ENCODE measurements at regions not wholly inside any gene's neighbourhood (a gene's known extent, or its start where the extent isn't known, plus 50 kb on each side); places are given as distances from the start of the nearest gene placed in this dataset.

DNA sequence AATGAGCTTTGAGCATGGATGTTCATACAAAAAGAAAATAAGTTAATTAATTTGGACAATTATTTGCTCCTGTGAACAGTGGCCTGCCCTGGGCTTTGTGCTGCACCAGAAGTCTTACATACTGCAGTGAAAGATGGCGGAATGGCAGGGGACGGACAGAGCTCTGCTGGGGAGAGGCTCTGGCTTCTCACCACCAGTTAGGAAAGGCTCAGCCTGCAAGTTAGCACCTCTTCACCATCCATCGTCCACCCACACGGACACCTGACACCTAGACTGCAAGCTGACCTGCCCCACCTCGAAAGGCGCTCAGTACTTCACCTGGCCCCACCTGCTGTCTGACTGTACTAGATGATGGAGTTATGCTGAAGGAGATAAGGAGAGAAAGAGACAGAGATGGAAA, 203.9 kb upstream of the IRS2 start:
- H3K36me3 ChIP-seq (ENCODE audit: insufficient read depth), result no peaks in the 10 kb centered on the region
- no peaks in the 10 kb centered on the region for H3K27me3 ChIP-seq (ENCODE audit: insufficient read depth)
- no peak overlapping the region for H3K27ac ChIP-seq (ENCODE audit: low read depth)
- H2AFZ ChIP-seq, result no peak overlapping the region
- H3K79me2 ChIP-seq (replicated peaks; ENCODE audit: insufficient read depth), result no peaks in the 10 kb centered on the region
- no peak overlapping the region for H3K27ac Mint-ChIP-seq
- no peak for DNase-seq (ENCODE audit: low spot score)
- no peaks in the 10 kb centered on the region for H3K36me3 Mint-ChIP-seq (ENCODE audit: low read depth)
- ATAC-seq, result no peak
- H3K4me3 Mint-ChIP-seq, result no peak overlapping the region
- no peaks in the 10 kb centered on the region for H3K27me3 Mint-ChIP-seq (ENCODE audit: insufficient read depth, low read depth, poor library complexity)
- no peaks in the 10 kb centered on the region for H3K4me1 Mint-ChIP-seq
- TF ChIP-seq, protein P1, sequence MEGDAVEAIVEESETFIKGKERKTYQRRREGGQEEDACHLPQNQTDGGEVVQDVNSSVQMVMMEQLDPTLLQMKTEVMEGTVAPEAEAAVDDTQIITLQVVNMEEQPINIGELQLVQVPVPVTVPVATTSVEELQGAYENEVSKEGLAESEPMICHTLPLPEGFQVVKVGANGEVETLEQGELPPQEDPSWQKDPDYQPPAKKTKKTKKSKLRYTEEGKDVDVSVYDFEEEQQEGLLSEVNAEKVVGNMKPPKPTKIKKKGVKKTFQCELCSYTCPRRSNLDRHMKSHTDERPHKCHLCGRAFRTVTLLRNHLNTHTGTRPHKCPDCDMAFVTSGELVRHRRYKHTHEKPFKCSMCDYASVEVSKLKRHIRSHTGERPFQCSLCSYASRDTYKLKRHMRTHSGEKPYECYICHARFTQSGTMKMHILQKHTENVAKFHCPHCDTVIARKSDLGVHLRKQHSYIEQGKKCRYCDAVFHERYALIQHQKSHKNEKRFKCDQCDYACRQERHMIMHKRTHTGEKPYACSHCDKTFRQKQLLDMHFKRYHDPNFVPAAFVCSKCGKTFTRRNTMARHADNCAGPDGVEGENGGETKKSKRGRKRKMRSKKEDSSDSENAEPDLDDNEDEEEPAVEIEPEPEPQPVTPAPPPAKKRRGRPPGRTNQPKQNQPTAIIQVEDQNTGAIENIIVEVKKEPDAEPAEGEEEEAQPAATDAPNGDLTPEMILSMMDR (conservative IDR thresholded peaks at IDR 0.05; ENCODE audit: low read depth in 2 of 2), result no peak
- TF ChIP-seq JUNB (IDR thresholded peaks at IDR 0.05; ENCODE audit: unreplicated experiment), result no peak
- no peak for TF ChIP-seq EZH2 (IDR thresholded peaks at IDR 0.05; ENCODE audit: low read depth, unreplicated experiment)
- no peak for TF ChIP-seq EZH2phosphoT487 (IDR thresholded peaks at IDR 0.05; ENCODE audit: unreplicated experiment)
- no peak for TF ChIP-seq CREB1 (CRISPR knock-in tag; IDR thresholded peaks at IDR 0.05; ENCODE audit: low read depth)
- TF ChIP-seq ZNF114 (CRISPR knock-in tag; IDR thresholded peaks at IDR 0.05), result no peak
- TF ChIP-seq, protein P2, sequence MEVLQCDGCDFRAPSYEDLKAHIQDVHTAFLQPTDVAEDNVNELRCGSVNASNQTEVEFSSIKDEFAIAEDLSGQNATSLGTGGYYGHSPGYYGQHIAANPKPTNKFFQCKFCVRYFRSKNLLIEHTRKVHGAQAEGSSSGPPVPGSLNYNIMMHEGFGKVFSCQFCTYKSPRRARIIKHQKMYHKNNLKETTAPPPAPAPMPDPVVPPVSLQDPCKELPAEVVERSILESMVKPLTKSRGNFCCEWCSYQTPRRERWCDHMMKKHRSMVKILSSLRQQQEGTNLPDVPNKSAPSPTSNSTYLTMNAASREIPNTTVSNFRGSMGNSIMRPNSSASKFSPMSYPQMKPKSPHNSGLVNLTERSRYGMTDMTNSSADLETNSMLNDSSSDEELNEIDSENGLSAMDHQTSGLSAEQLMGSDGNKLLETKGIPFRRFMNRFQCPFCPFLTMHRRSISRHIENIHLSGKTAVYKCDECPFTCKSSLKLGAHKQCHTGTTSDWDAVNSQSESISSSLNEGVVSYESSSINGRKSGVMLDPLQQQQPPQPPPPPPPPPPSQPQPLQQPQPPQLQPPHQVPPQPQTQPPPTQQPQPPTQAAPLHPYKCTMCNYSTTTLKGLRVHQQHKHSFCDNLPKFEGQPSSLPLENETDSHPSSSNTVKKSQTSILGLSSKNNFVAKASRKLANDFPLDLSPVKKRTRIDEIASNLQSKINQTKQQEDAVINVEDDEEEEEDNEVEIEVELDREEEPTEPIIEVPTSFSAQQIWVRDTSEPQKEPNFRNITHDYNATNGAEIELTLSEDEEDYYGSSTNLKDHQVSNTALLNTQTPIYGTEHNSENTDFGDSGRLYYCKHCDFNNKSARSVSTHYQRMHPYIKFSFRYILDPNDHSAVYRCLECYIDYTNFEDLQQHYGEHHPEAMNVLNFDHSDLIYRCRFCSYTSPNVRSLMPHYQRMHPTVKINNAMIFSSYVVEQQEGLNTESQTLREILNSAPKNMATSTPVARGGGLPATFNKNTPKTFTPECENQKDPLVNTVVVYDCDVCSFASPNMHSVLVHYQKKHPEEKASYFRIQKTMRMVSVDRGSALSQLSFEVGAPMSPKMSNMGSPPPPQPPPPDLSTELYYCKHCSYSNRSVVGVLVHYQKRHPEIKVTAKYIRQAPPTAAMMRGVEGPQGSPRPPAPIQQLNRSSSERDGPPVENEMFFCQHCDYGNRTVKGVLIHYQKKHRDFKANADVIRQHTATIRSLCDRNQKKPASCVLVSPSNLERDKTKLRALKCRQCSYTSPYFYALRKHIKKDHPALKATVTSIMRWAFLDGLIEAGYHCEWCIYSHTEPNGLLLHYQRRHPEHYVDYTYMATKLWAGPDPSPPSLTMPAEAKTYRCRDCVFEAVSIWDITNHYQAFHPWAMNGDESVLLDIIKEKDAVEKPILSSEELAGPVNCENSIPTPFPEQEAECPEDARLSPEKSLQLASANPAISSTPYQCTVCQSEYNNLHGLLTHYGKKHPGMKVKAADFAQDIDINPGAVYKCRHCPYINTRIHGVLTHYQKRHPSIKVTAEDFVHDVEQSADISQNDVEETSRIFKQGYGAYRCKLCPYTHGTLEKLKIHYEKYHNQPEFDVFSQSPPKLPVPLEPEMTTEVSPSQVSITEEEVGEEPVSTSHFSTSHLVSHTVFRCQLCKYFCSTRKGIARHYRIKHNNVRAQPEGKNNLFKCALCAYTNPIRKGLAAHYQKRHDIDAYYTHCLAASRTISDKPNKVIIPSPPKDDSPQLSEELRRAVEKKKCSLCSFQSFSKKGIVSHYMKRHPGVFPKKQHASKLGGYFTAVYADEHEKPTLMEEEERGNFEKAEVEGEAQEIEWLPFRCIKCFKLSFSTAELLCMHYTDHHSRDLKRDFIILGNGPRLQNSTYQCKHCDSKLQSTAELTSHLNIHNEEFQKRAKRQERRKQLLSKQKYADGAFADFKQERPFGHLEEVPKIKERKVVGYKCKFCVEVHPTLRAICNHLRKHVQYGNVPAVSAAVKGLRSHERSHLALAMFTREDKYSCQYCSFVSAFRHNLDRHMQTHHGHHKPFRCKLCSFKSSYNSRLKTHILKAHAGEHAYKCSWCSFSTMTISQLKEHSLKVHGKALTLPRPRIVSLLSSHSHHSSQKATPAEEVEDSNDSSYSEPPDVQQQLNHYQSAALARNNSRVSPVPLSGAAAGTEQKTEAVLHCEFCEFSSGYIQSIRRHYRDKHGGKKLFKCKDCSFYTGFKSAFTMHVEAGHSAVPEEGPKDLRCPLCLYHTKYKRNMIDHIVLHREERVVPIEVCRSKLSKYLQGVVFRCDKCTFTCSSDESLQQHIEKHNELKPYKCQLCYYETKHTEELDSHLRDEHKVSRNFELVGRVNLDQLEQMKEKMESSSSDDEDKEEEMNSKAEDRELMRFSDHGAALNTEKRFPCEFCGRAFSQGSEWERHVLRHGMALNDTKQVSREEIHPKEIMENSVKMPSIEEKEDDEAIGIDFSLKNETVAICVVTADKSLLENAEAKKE (CRISPR knock-in tag; IDR thresholded peaks at IDR 0.05), result no peak
- no peak for TF ChIP-seq ZNF331 (CRISPR knock-in tag; IDR thresholded peaks at IDR 0.05; ENCODE audit: low read depth)
- TF ChIP-seq, protein P3, sequence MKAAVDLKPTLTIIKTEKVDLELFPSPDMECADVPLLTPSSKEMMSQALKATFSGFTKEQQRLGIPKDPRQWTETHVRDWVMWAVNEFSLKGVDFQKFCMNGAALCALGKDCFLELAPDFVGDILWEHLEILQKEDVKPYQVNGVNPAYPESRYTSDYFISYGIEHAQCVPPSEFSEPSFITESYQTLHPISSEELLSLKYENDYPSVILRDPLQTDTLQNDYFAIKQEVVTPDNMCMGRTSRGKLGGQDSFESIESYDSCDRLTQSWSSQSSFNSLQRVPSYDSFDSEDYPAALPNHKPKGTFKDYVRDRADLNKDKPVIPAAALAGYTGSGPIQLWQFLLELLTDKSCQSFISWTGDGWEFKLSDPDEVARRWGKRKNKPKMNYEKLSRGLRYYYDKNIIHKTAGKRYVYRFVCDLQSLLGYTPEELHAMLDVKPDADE (IDR thresholded peaks at IDR 0.05), result no peak
- TF ChIP-seq, protein P4, sequence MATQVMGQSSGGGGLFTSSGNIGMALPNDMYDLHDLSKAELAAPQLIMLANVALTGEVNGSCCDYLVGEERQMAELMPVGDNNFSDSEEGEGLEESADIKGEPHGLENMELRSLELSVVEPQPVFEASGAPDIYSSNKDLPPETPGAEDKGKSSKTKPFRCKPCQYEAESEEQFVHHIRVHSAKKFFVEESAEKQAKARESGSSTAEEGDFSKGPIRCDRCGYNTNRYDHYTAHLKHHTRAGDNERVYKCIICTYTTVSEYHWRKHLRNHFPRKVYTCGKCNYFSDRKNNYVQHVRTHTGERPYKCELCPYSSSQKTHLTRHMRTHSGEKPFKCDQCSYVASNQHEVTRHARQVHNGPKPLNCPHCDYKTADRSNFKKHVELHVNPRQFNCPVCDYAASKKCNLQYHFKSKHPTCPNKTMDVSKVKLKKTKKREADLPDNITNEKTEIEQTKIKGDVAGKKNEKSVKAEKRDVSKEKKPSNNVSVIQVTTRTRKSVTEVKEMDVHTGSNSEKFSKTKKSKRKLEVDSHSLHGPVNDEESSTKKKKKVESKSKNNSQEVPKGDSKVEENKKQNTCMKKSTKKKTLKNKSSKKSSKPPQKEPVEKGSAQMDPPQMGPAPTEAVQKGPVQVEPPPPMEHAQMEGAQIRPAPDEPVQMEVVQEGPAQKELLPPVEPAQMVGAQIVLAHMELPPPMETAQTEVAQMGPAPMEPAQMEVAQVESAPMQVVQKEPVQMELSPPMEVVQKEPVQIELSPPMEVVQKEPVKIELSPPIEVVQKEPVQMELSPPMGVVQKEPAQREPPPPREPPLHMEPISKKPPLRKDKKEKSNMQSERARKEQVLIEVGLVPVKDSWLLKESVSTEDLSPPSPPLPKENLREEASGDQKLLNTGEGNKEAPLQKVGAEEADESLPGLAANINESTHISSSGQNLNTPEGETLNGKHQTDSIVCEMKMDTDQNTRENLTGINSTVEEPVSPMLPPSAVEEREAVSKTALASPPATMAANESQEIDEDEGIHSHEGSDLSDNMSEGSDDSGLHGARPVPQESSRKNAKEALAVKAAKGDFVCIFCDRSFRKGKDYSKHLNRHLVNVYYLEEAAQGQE (IDR thresholded peaks at IDR 0.05; ENCODE audit: unreplicated experiment), result no peak
- TF ChIP-seq STAT1 (IDR thresholded peaks at IDR 0.05; ENCODE audit: unreplicated experiment), result no peak
- no peak for TF ChIP-seq POLR2AphosphoS5 (IDR thresholded peaks at IDR 0.05; ENCODE audit: low read depth)
- no peak for TF ChIP-seq NANOG (IDR thresholded peaks at IDR 0.05; ENCODE audit: borderline replicate concordance)
- no peaks in the 10 kb centered on the region for H4K20me1 ChIP-seq (replicated peaks; ENCODE audit: insufficient read depth)
- no peaks in the 10 kb centered on the region for H3F3A ChIP-seq (replicated peaks; ENCODE audit: low read depth)
- peaks cover 5% of the 10 kb centered on the region; the same call in 1 of the 2 replicates for H3K9me2 ChIP-seq (ENCODE audit: insufficient read depth)
- no peak overlapping the region for H3K4me3 ChIP-seq
- no peak overlapping the region for H3K4me2 ChIP-seq
- no peaks in the 10 kb centered on the region for H3K4me1 ChIP-seq (ENCODE audit: insufficient read depth)
- H3K9me3 Mint-ChIP-seq, result peaks cover under 1% of the 10 kb centered on the region; the same call in 1 of the 3 replicates
